ENCODE measurements at regions not wholly inside any gene's neighbourhood (a gene's known extent, or its start where the extent isn't known, plus 50 kb on each side); places are given as distances from the start of the nearest gene placed in this dataset.

DNA sequence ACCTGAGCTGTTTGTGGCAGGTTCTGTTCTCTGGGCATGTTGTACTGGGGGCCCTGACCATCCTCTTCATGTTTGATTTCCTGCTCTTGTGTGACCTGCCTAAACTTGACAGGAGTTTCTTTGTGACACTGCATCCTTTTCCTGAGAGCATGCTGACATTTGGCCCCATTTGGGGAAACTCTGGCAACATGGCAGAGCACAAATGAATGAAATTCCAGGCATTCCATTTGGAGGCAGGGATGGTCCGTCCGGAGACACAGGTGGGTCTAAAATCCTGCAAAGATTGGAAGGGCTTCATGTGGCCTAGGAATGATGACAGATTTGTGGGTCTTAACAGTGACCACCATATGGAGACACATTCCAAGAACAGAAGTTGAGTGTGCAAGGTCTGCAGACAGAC is 184.0 kb downstream of the FCRL5 start:
- TF ChIP-seq, protein P1, sequence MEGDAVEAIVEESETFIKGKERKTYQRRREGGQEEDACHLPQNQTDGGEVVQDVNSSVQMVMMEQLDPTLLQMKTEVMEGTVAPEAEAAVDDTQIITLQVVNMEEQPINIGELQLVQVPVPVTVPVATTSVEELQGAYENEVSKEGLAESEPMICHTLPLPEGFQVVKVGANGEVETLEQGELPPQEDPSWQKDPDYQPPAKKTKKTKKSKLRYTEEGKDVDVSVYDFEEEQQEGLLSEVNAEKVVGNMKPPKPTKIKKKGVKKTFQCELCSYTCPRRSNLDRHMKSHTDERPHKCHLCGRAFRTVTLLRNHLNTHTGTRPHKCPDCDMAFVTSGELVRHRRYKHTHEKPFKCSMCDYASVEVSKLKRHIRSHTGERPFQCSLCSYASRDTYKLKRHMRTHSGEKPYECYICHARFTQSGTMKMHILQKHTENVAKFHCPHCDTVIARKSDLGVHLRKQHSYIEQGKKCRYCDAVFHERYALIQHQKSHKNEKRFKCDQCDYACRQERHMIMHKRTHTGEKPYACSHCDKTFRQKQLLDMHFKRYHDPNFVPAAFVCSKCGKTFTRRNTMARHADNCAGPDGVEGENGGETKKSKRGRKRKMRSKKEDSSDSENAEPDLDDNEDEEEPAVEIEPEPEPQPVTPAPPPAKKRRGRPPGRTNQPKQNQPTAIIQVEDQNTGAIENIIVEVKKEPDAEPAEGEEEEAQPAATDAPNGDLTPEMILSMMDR (IDR thresholded peaks at IDR 0.05; ENCODE audit: low read depth, low read length, missing control alignments) = no peak
- H3K4me3 ChIP-seq (ENCODE audit: low read depth, low read length) = no peak overlapping the region
- DNase-seq (ENCODE audit: low read depth) = no peak
- in situ Hi-C loops (cut with HindIII; ENCODE audit: low sequenced_read_pairs) = loop anchor here (25.0 kb wide), 1 partner anchor 119 kb away; no protein-coding TSS in a partner anchor

DNA sequence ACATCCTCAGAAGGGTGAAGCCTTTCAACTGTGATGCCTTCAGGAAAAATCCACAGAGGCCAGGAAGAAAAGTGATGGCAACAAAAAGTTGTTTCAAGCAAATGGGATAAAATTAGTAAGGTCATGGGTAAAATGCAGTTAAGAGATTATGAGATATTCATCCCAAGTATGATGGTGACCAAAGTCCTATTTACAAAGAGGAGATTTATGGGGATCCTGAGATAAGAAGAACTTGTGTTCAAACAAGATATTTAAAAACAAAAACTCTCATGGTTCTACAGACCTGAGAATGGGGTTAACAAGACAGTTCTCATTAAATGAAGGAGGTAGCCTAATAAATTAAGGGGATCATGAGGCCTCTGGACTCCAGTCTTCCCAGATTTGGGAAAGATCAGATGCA is 184.4 kb downstream of the FCRL5 start:
- TF ChIP-seq, protein P1 (IDR thresholded peaks at IDR 0.05; ENCODE audit: low read depth, low read length, missing control alignments) = no peak
- in situ Hi-C loops (cut with HindIII; ENCODE audit: low sequenced_read_pairs) = loop anchor here (25.0 kb wide), 1 partner anchor 119 kb away; no protein-coding TSS in a partner anchor
- H3K4me3 ChIP-seq (ENCODE audit: low read depth, low read length) = no peak overlapping the region
- DNase-seq (ENCODE audit: low read depth) = no peak

DNA sequence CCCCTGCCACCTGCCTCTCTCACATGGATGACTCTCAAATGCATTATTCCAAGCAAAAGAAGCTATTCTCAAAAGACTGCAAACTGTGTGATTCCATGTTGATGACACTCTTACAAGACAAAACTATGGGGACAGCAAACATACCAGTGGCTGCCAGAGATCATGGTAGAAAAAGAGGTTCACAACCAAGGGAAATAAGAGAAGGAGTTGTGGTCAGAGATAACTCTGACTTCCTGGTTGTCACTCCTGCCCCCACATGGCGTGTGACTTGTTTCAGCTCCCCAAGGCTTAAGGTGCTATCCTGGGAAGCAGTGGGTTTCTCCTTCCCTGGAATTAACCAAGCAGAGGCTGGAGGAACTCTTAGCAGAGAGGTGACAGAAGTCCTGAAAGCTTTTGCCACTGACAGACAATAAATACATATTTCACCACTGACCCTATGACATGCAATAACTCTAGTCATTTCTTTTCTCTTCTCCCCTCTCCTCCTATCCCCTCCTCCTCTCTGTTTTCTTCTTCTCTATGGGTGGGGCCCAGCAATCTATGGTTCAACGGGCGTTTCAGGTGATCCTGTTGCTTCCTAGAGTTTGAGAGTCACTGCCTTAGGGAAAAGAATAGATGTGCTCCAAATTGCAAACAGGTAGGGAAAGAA is 185.1 kb downstream of the FCRL5 start:
- in situ Hi-C loops (cut with HindIII; ENCODE audit: low sequenced_read_pairs) = loop anchor here (25.0 kb wide), 1 partner anchor 120 kb away; no protein-coding TSS in a partner anchor
- H3K4me3 ChIP-seq (ENCODE audit: low read depth, low read length) = no peak overlapping the region
- TF ChIP-seq, protein P1 (IDR thresholded peaks at IDR 0.05; ENCODE audit: low read depth, low read length, missing control alignments) = no peak
- DNase-seq (ENCODE audit: low read depth) = no peak

DNA sequence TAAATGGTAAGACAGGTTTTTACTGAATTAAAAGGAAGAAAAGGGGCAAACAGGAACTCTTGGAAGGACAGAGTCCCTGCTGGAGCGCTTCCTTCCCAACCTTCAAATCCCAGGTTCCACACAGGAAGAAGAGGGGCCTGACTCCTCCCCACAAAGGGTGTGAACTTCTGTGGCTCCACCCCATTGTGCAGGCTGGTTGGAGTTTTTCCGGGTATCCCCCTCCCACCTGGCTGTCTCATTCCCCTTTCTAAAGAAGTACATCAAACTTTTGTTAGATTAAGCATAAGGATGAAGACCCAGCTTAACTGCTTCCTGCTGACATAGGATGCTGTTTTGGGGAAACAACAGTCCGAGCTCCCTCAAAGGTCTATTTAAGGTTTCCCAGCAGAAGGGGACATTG is 187.7 kb downstream of the FCRL5 start:
- TF ChIP-seq, protein P1 (IDR thresholded peaks at IDR 0.05; ENCODE audit: low read depth, low read length, missing control alignments) = no peak
- in situ Hi-C loops (cut with HindIII; ENCODE audit: low sequenced_read_pairs) = loop anchor here (25.0 kb wide), 1 partner anchor 123 kb away; no protein-coding TSS in a partner anchor
- no peak for DNase-seq (ENCODE audit: low read depth)

DNA sequence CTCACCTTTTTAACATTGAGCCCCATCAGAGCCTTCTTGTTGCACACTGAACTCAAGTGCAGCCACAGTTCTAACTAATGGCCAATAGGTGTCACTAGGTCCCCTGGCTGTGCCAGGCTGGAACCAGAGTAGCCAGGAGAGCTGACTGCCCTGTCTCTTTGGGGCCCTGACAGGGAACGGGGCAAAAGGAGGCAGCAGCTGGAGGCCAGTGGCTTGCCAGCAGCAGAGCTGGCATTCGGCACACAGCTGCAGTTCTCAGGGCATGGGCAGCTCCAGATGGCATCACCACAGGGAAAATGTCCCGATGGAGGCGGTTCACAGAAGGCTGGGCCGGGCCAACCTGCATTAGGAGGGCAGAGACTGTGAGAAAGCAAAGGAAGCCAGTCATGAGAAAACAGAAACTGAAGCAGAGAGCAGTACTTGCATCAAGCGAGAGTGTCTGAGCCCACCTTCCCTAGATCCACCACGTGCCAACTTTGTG is 188.6 kb downstream of the FCRL5 start:
- in situ Hi-C loops (cut with HindIII; ENCODE audit: low sequenced_read_pairs) = loop anchor here (25.0 kb wide), 1 partner anchor 124 kb away; no protein-coding TSS in a partner anchor
- H3K4me3 ChIP-seq (ENCODE audit: low read depth, low read length) = no peak overlapping the region
- TF ChIP-seq, protein P1 (IDR thresholded peaks at IDR 0.05; ENCODE audit: low read depth, low read length, missing control alignments) = peak; percentile 84
- no peak for DNase-seq (ENCODE audit: low read depth)

More for the DNA sequence above, 187.7 kb downstream of the FCRL5 start:
- no peak overlapping the region for H3K4me3 ChIP-seq (ENCODE audit: low read depth, low read length)

DNA sequence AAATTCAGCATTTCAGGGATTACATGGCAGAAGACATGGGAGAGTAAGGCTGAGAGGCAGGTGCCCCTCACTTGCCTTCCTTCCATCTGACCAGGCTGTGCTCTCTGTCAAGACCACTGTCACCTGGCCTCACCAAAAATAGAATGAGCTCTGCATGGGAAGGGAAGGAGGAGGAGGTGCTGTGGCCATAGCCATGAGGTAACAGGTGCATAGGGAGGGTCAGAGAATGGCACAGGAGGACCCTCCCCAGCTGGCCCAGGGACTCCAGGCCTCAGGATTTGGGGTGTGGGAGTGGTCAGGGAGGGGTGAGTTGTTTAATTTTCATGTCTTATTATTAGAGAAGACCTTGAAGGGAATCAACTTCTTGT is 192.3 kb downstream of the FCRL5 start:
- TF ChIP-seq, protein P1 (IDR thresholded peaks at IDR 0.05; ENCODE audit: low read depth, low read length, missing control alignments) = no peak
- in situ Hi-C loops (cut with HindIII; ENCODE audit: low sequenced_read_pairs) = loop anchor here (25.0 kb wide), 1 partner anchor 127 kb away; no protein-coding TSS in a partner anchor
- H3K4me3 ChIP-seq (ENCODE audit: low read depth, low read length) = no peak overlapping the region
- no peak for DNase-seq (ENCODE audit: low read depth)
